Brain microvascular endothelial cell (primary cell): ENCODE measurements at regions not wholly inside any gene's neighbourhood (a gene's known extent, or its start where the extent isn't known, plus 50 kb on each side); places are given as distances from the start of the nearest gene placed in this dataset.

Source experiments
- DNase-seq: peaks from one replicate; pipeline ENCODE4 v3.0.0-alpha.2; 2020
- H3K27ac ChIP-seq: fragments of 250-450 bp; sonication (Bioruptor Pico); 2 replicates; pipeline ENCODE4 v1.5.1; 2020; ENCODE audit warnings: mild to moderate bottlenecking, moderate library complexity
- H3K27me3 ChIP-seq: fragments of 250-450 bp; sonication (Bioruptor Pico); replicated peaks from 2 replicates; pipeline ENCODE4 v1.5.1; 2020; ENCODE audit warnings: mild to moderate bottlenecking
- H3K36me3 ChIP-seq: fragments of 250-450 bp; sonication (Bioruptor Pico); replicated peaks from 2 replicates; pipeline ENCODE4 v1.5.1; 2020; ENCODE audit warnings: mild to moderate bottlenecking
- H3K4me3 ChIP-seq: 2 replicates; pipeline ENCODE4 v1.5.1; 2011; ENCODE audit warnings: low read depth, mild to moderate bottlenecking, control low read depth, low read length, moderate library complexity
- CTCF ChIP-seq: IDR thresholded peaks from 2 replicates; pipeline ENCODE4 v1.5.1; 2011; ENCODE audit warnings: low read depth, mild to moderate bottlenecking, moderate library complexity, low read length, control low read depth, inconsistent platforms; ENCODE audit errors: missing control alignments
- in situ Hi-C: cut with HindIII; loops from 2 replicates; pipeline ENCODE4 v1.10.0; 2017; ENCODE audit warnings: low sequenced_read_pairs, low pct_ligation_motif_present

- no peak overlapping the region for H3K4me3 ChIP-seq
- H3K36me3 ChIP-seq, result no peaks in the 10 kb centered on the region
- no peak for TF ChIP-seq CTCF
- DNase-seq, result no peak
- in situ Hi-C loops, result no loop called here
- H3K27me3 ChIP-seq, result no peaks in the 10 kb centered on the region
- H3K27ac ChIP-seq, result no peak overlapping the region
These were observed 132.8 kb downstream of the CRYBB2 start for GRCh38 chr22:25352294-25352680.

GRCh38 chr22:25353516-25354445, 134.3 kb downstream of the CRYBB2 start:
- in situ Hi-C loops, result no loop called here
- no peaks in the 10 kb centered on the region for H3K36me3 ChIP-seq

GRCh38 chr22:25354456-25354855, 135.0 kb downstream of the CRYBB2 start:
- H3K27ac ChIP-seq, result no peak overlapping the region
- in situ Hi-C loops, result no loop called here
- H3K36me3 ChIP-seq, result no peaks in the 10 kb centered on the region
- TF ChIP-seq CTCF, result no peak
- H3K4me3 ChIP-seq, result no peak overlapping the region
- no peaks in the 10 kb centered on the region for H3K27me3 ChIP-seq
- no peak for DNase-seq

More at GRCh38 chr22:25353516-25354445, 134.3 kb downstream of the CRYBB2 start:
- no peak for DNase-seq
- Histone ChIP-seq H3K27me3 (no peaks in the 10 kb centered on the region), H3K27ac (no peak overlapping the region), H3K4me3 (no peak overlapping the region)
- TF ChIP-seq CTCF, result no peak

- no peak for DNase-seq
- Histone ChIP-seq H3K4me3 (no peak overlapping the region), H3K27ac (no peak overlapping the region), H3K27me3 (no peaks in the 10 kb centered on the region), H3K36me3 (peaks cover 5% of the 10 kb centered on the region)
- no peak for TF ChIP-seq CTCF
- in situ Hi-C loops, result no loop called here
These were observed 137.7 kb downstream of the CRYBB2 start for GRCh38 chr22:25357132-25357455.

- no peaks in the 10 kb centered on the region for H3K27me3 ChIP-seq
- H3K4me3 ChIP-seq, result no peak overlapping the region
- H3K27ac ChIP-seq, result no peak overlapping the region
- H3K36me3 ChIP-seq, result peaks cover 5% of the 10 kb centered on the region
- no peak for TF ChIP-seq CTCF
- no peak for DNase-seq
- in situ Hi-C loops, result no loop called here
These were observed 138.4 kb downstream of the CRYBB2 start for GRCh38 chr22:25357606-25358420.
